ENCODE measurements at regions not wholly inside any gene's neighbourhood (a gene's known extent, or its start where the extent isn't known, plus 50 kb on each side); places are given as distances from the start of the nearest gene placed in this dataset.

DNA sequence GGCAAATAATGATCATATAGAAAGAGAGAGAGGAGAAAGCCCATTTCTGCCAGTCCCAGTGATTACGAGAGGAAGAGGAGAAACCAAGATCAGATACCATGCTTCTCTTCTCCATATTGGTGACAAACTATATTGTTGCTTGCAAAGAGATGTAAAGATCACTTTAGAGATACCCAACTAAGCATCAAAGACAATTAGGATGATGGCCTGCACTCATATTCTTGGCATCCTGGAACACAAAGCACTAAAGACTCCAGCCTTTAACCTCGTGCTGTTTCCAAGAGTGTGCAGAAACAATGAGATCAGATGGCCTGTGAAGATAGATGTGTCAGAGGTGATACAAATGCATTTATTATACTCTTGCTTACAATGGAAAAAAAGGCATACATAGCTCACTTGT lies 170.7 kb upstream of the TP63 start:
- H3K79me2 ChIP-seq (ENCODE audit: insufficient read depth, low read depth, low read length), result no peaks in the 10 kb centered on the region
- H3K4me2 ChIP-seq (ENCODE audit: low read length), result no peak overlapping the region
- intact Hi-C loops (cut with micrococcal nuclease; ENCODE audit: unreplicated experiment), result no loop called here
- POLR2A ChIA-PET, result interaction anchor here (0.6 kb wide), 1 partner anchor 98 kb away, joined by 3 read pairs; no protein-coding TSS in a partner anchor
- no peaks in the 10 kb centered on the region for H3K36me3 ChIP-seq (ENCODE audit: insufficient read depth, low read length)
- no peak overlapping the region for H2AFZ ChIP-seq (ENCODE audit: low read length)
- no peak for DNase-seq (ENCODE audit: low spot score)
- H4K20me1 ChIP-seq (ENCODE audit: insufficient read depth, low read length), result no peaks in the 10 kb centered on the region
- CTCF ChIA-PET (ENCODE audit: unreplicated experiment), result no interaction called here
- no peaks in the 10 kb centered on the region for H3K4me1 ChIP-seq (ENCODE audit: insufficient read depth, low read length, poor library complexity, severe bottlenecking)
- TF ChIP-seq, protein P1, sequence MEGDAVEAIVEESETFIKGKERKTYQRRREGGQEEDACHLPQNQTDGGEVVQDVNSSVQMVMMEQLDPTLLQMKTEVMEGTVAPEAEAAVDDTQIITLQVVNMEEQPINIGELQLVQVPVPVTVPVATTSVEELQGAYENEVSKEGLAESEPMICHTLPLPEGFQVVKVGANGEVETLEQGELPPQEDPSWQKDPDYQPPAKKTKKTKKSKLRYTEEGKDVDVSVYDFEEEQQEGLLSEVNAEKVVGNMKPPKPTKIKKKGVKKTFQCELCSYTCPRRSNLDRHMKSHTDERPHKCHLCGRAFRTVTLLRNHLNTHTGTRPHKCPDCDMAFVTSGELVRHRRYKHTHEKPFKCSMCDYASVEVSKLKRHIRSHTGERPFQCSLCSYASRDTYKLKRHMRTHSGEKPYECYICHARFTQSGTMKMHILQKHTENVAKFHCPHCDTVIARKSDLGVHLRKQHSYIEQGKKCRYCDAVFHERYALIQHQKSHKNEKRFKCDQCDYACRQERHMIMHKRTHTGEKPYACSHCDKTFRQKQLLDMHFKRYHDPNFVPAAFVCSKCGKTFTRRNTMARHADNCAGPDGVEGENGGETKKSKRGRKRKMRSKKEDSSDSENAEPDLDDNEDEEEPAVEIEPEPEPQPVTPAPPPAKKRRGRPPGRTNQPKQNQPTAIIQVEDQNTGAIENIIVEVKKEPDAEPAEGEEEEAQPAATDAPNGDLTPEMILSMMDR (conservative IDR thresholded peaks at IDR 0.05; ENCODE audit: low read length), result no peak
- TF ChIP-seq EZH2phosphoT487 (IDR thresholded peaks at IDR 0.05; ENCODE audit: borderline replicate concordance, low read depth, low read length), result no peak
- no peaks in the 10 kb centered on the region for H3K9me2 ChIP-seq (ENCODE audit: insufficient read depth, low read length)
- no peak overlapping the region for H3K27ac ChIP-seq (ENCODE audit: low read depth, low read length, poor library complexity, severe bottlenecking)
- H3K4me3 ChIP-seq (ENCODE audit: low read depth, low read length, poor library complexity, severe bottlenecking), result no peak overlapping the region
- H3K9me3 ChIP-seq (ENCODE audit: low read length), result no peaks in the 10 kb centered on the region
- no TSS peak for BruUV-seq (replicated peaks)

DNA sequence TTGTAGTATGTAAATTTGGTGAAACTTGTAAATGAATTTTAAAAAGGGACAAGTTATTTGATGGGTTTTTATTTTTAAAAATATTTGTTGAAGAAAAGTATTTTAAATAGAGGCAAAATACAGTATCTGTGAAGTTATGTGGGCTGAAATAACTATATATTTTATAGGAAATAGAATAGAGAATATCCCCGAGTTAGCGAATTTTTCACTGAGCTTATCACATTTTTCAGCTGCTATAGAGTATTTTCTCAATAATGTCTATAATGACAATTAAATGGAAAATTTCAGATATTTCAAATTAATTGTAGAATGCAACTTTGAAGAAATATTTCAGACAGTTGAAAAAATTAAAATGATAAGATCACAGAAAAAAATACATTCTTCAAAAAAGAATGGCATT lies 166.4 kb upstream of the TP63 start:
- ChIA-PET POLR2A (no interaction called here), CTCF (ENCODE audit: unreplicated experiment) (no interaction called here)
- Histone ChIP-seq H4K20me1 (ENCODE audit: insufficient read depth, low read length) (no peaks in the 10 kb centered on the region), H3K79me2 (ENCODE audit: insufficient read depth, low read depth, low read length) (no peaks in the 10 kb centered on the region), H3K9me3 (ENCODE audit: low read length) (no peaks in the 10 kb centered on the region), H3K27ac (ENCODE audit: low read depth, low read length, poor library complexity, severe bottlenecking) (no peak overlapping the region), H3K4me1 (ENCODE audit: insufficient read depth, low read length, poor library complexity, severe bottlenecking) (no peaks in the 10 kb centered on the region), H3K9me2 (ENCODE audit: insufficient read depth, low read length) (no peaks in the 10 kb centered on the region), H3K36me3 (ENCODE audit: insufficient read depth, low read length) (no peaks in the 10 kb centered on the region), H3K4me2 (ENCODE audit: low read length) (no peak overlapping the region), H2AFZ (ENCODE audit: low read length) (no peak overlapping the region), H3K4me3 (ENCODE audit: low read depth, low read length, poor library complexity, severe bottlenecking) (no peak overlapping the region)
- intact Hi-C loops (cut with micrococcal nuclease; ENCODE audit: unreplicated experiment), result no loop called here
- TF ChIP-seq, protein P1 (conservative IDR thresholded peaks at IDR 0.05; ENCODE audit: low read length), result no peak
- no peak for TF ChIP-seq EZH2phosphoT487 (IDR thresholded peaks at IDR 0.05; ENCODE audit: borderline replicate concordance, low read depth, low read length)
- no peak for DNase-seq (ENCODE audit: low spot score)
- BruUV-seq (replicated peaks), result no TSS peak

DNA sequence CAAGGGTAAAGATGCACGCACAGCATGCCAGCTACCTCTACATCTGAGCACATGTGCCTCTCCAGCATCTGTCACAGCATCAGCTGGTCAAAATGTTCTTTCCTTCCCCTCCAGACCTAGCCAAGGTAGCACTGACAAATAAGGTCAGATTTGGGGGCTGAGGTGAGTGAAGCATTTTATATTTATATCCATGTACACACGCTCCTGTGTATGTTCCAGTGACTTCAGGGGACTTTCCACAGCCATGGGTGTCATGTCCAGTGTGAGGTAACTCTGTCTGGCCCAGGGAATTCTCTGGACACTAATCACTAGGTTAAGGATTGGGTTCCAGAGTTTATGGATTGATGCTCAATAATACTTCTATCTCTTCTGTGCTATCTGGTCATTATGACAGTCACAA lies 165.2 kb upstream of the TP63 start:
- POLR2A ChIA-PET, result no interaction called here
- CTCF ChIA-PET (ENCODE audit: unreplicated experiment), result no interaction called here
- no peaks in the 10 kb centered on the region for H3K9me2 ChIP-seq (ENCODE audit: insufficient read depth, low read length)
- H4K20me1 ChIP-seq (ENCODE audit: insufficient read depth, low read length), result no peaks in the 10 kb centered on the region
- no peak overlapping the region for H3K4me3 ChIP-seq (ENCODE audit: low read depth, low read length, poor library complexity, severe bottlenecking)
- no peak for DNase-seq (ENCODE audit: low spot score)
- H3K79me2 ChIP-seq (ENCODE audit: insufficient read depth, low read depth, low read length), result no peaks in the 10 kb centered on the region
- TF ChIP-seq EZH2phosphoT487 (IDR thresholded peaks at IDR 0.05; ENCODE audit: borderline replicate concordance, low read depth, low read length), result no peak
- TF ChIP-seq, protein P1 (conservative IDR thresholded peaks at IDR 0.05; ENCODE audit: low read length), result no peak
- intact Hi-C loops (cut with micrococcal nuclease; ENCODE audit: unreplicated experiment), result no loop called here
- no peak overlapping the region for H3K4me2 ChIP-seq (ENCODE audit: low read length)
- H2AFZ ChIP-seq (ENCODE audit: low read length), result no peak overlapping the region
- H3K27ac ChIP-seq (ENCODE audit: low read depth, low read length, poor library complexity, severe bottlenecking), result no peak overlapping the region
- BruUV-seq (replicated peaks), result no TSS peak
- no peaks in the 10 kb centered on the region for H3K4me1 ChIP-seq (ENCODE audit: insufficient read depth, low read length, poor library complexity, severe bottlenecking)
- H3K9me3 ChIP-seq (ENCODE audit: low read length), result no peaks in the 10 kb centered on the region
- no peaks in the 10 kb centered on the region for H3K36me3 ChIP-seq (ENCODE audit: insufficient read depth, low read length)

Measured in OCI-LY7 (cell line).